ENCODE measurements at regions not wholly inside any gene's neighbourhood (a gene's known extent, or its start where the extent isn't known, plus 50 kb on each side); places are given as distances from the start of the nearest gene placed in this dataset.

- H3K27me3 ChIP-seq (ENCODE audit: control insufficient read depth, insufficient read depth, low read length): no peaks in the 10 kb centered on the region
- H3K4me3 ChIP-seq (ENCODE audit: insufficient read depth, low read depth, low read length): no peak overlapping the region
- no peaks in the 10 kb centered on the region for H3K36me3 ChIP-seq (ENCODE audit: control insufficient read depth, insufficient read depth, low read length)
- in situ Hi-C loops (cut with MboI; ENCODE audit: low sequenced_read_pairs) (no loop called here), dilution Hi-C loops (cut with HindIII; ENCODE audit: low sequenced_read_pairs, unreplicated experiment) (no loop called here), intact Hi-C loops (cut with micrococcal nuclease) (no loop called here)
- no peak overlapping the region for H2BK15ac ChIP-seq (ENCODE audit: low read depth, low read length)
- DNase-seq (no peak), ATAC-seq (ENCODE audit: low read depth) (no peak)
- H3K9me1 ChIP-seq (ENCODE audit: insufficient read depth, low read length): no peaks in the 10 kb centered on the region
- no peak overlapping the region for H4K5ac ChIP-seq (ENCODE audit: low read depth, low read length)
- POLR2A ChIA-PET (ENCODE audit: unreplicated experiment): no interaction called here
- H3K4me1 ChIP-seq (ENCODE audit: control insufficient read depth, insufficient read depth, low read length): no peaks in the 10 kb centered on the region
- H2AK5ac ChIP-seq (ENCODE audit: low read depth, low read length): no peak overlapping the region
- no peak overlapping the region for H3K56ac ChIP-seq (ENCODE audit: extremely low read depth, insufficient read depth, low read length)
- no peak overlapping the region for H3K14ac ChIP-seq (replicated peaks; ENCODE audit: low read depth, low read length)
- no peak overlapping the region for H2AK9ac ChIP-seq (replicated peaks; ENCODE audit: low read depth, low read length, poor library complexity)
- peaks cover 17% of the 10 kb centered on the region for H3K9me3 ChIP-seq (ENCODE audit: control insufficient read depth, insufficient read depth, low read length)
- no peaks in the 10 kb centered on the region for H4K20me1 ChIP-seq (ENCODE audit: insufficient read depth, low read length)
- no peak overlapping the region for H2BK20ac ChIP-seq (ENCODE audit: low read depth, low read length)
- H3K23ac ChIP-seq (ENCODE audit: low read depth, low read length): no peak overlapping the region
- no peak overlapping the region for H4K91ac ChIP-seq (ENCODE audit: insufficient read depth, low read depth, low read length)
- no peak overlapping the region for H3K27ac ChIP-seq (ENCODE audit: insufficient read depth, low read length)
- H2AFZ ChIP-seq (replicated peaks; ENCODE audit: low read length, poor library complexity): peak overlapping the region; percentile 14
- no peak for TF ChIP-seq ELK1 (IDR thresholded peaks at IDR 0.05; ENCODE audit: borderline replicate concordance, low read depth, low read length)
- TF ChIP-seq NFE2L2 (IDR thresholded peaks at IDR 0.05; ENCODE audit: low read depth, low read length): no peak
- no peak for TF ChIP-seq BHLHE40 (IDR thresholded peaks at IDR 0.05; ENCODE audit: low read depth, low read length)
- TF ChIP-seq RFX5 (IDR thresholded peaks at IDR 0.05; ENCODE audit: low read depth, low read length): no peak
- TF ChIP-seq MXI1 (IDR thresholded peaks at IDR 0.05; ENCODE audit: borderline replicate concordance, low read depth, low read length): no peak
- no peak for TF ChIP-seq MAZ (IDR thresholded peaks at IDR 0.05; ENCODE audit: borderline replicate concordance, low read depth, low read length)
- TF ChIP-seq FOS (IDR thresholded peaks at IDR 0.05; ENCODE audit: low read depth, low read length): no peak
- TF ChIP-seq CHD1 (IDR thresholded peaks at IDR 0.05; ENCODE audit: low read depth, low read length): no peak
- TF ChIP-seq RCOR1 (IDR thresholded peaks at IDR 0.05; ENCODE audit: insufficient replicate concordance, low read length): no peak
- no peak for TF ChIP-seq MAFK (IDR thresholded peaks at IDR 0.05; ENCODE audit: low read depth, low read length)
- TF ChIP-seq CEBPB (IDR thresholded peaks at IDR 0.05; ENCODE audit: low read depth, low read length): no peak
- TF ChIP-seq USF2 (IDR thresholded peaks at IDR 0.05; ENCODE audit: low read depth, low read length): no peak
- no peak for TF ChIP-seq POLR2A (IDR thresholded peaks at IDR 0.05; ENCODE audit: low read depth, low read length)
- no peak for TF ChIP-seq CTCF (conservative IDR thresholded peaks at IDR 0.05; ENCODE audit: low read depth, low read length)
- TF ChIP-seq RAD21 (IDR thresholded peaks at IDR 0.05; ENCODE audit: low read length): no peak
- TF ChIP-seq SMC3 (IDR thresholded peaks at IDR 0.05; ENCODE audit: low read depth, low read length): no peak
- no peak overlapping the region for H2BK5ac ChIP-seq (ENCODE audit: low read depth, low read length, poor library complexity, severe bottlenecking)
- 58% methylated on average over 2 of the region's 3 CpGs; no CpG with 5 or more reads in 1 of the 2 experiments for WGBS, 2 experiments (ENCODE audit: extremely low coverage in 2 of 2, insufficient read length in 1 of 2)
- H3K79me1 ChIP-seq (ENCODE audit: low read depth in 1 of 2, low read length in 2 of 2): no peaks in the 10 kb centered on the region
- no peak overlapping the region for H4K8ac ChIP-seq (ENCODE audit: low read depth in 2 of 2, low read length in 2 of 2)
- CTCF ChIA-PET: no interaction called here
- no peak overlapping the region for H2BK120ac ChIP-seq (ENCODE audit: low read depth, low read length)
- H3K18ac ChIP-seq (ENCODE audit: low read depth, low read length): no peak overlapping the region
- BruUV-seq (replicated peaks): no TSS peak
- H3K4ac ChIP-seq (ENCODE audit: low read depth, low read length): no peak overlapping the region
- H3K9ac ChIP-seq (ENCODE audit: low read depth, low read length): no peak overlapping the region
- H3K4me2 ChIP-seq (ENCODE audit: low read depth, low read length): no peak overlapping the region
These were observed 884.7 kb downstream of the TBC1D22A start for GRCh38 chr22:47647181-47647580.

Data from IMR-90 (cell line).